ENCODE measurements at regions not wholly inside any gene's neighbourhood (a gene's known extent, or its start where the extent isn't known, plus 50 kb on each side); places are given as distances from the start of the nearest gene placed in this dataset.

DNA sequence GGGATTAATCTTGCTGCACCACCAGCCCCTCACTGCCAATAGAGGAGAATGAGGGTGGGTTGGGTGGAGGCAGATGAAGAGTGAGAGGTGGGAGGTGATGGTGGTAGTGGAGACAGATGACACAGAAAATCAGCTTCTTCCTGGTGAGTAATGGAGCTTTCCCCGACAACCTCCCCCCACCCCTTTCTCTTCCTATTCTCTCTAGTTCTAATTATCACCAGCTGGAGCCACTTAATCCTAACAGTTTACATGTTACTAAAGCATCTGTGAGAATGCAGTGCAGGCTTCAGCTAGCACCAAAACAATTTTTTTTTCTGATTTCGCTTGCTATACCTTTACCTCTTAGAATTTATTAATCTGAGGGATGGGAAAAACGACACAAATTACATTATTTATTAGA is 116.1 kb upstream of the DNAJC19 start:
- no peaks in the 10 kb centered on the region for H3K27me3 ChIP-seq (ENCODE audit: insufficient read depth)
- H2AFZ ChIP-seq (ENCODE audit: low read depth) = no peak overlapping the region
- ChIA-PET CTCF (no interaction called here), POLR2A (no interaction called here)
- H3F3A ChIP-seq (replicated peaks; ENCODE audit: insufficient read depth) = no peaks in the 10 kb centered on the region
- H3K4me2 ChIP-seq = no peak overlapping the region
- H3K9me3 ChIP-seq = peaks cover 6% of the 10 kb centered on the region; the same call in 1 of the 2 replicates
- 7% methylated on average over 3 of the region's 3 CpGs for WGBS (ENCODE audit: low lambda C conversion rate)
- no peak overlapping the region for H3K4me3 ChIP-seq (ENCODE audit: low read depth in 2 of 2, low read length in 1 of 2)
- H3K9me2 ChIP-seq = no peaks in the 10 kb centered on the region
- no peak overlapping the region for H3K9ac ChIP-seq
- H3K27ac ChIP-seq (ENCODE audit: low read depth in 2 of 2, low read length in 1 of 2) = no peak overlapping the region
- TF ChIP-seq, protein P1, sequence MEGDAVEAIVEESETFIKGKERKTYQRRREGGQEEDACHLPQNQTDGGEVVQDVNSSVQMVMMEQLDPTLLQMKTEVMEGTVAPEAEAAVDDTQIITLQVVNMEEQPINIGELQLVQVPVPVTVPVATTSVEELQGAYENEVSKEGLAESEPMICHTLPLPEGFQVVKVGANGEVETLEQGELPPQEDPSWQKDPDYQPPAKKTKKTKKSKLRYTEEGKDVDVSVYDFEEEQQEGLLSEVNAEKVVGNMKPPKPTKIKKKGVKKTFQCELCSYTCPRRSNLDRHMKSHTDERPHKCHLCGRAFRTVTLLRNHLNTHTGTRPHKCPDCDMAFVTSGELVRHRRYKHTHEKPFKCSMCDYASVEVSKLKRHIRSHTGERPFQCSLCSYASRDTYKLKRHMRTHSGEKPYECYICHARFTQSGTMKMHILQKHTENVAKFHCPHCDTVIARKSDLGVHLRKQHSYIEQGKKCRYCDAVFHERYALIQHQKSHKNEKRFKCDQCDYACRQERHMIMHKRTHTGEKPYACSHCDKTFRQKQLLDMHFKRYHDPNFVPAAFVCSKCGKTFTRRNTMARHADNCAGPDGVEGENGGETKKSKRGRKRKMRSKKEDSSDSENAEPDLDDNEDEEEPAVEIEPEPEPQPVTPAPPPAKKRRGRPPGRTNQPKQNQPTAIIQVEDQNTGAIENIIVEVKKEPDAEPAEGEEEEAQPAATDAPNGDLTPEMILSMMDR (IDR thresholded peaks at IDR 0.05) = no peak
- TF ChIP-seq SIN3A (IDR thresholded peaks at IDR 0.05; ENCODE audit: borderline replicate concordance, low read depth, low read length) = no peak
- no peak for TF ChIP-seq ELF1 (IDR thresholded peaks at IDR 0.05)
- no peak for TF ChIP-seq MXI1 (IDR thresholded peaks at IDR 0.05; ENCODE audit: low read depth, low read length)
- TF ChIP-seq TEAD4 (IDR thresholded peaks at IDR 0.05; ENCODE audit: borderline replicate concordance, insufficient read depth) = no peak
- TF ChIP-seq YY1 (IDR thresholded peaks at IDR 0.05; ENCODE audit: low read depth) = no peak
- TF ChIP-seq JUND (IDR thresholded peaks at IDR 0.05) = no peak
- TF ChIP-seq, protein P2, sequence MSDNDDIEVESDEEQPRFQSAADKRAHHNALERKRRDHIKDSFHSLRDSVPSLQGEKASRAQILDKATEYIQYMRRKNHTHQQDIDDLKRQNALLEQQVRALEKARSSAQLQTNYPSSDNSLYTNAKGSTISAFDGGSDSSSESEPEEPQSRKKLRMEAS (IDR thresholded peaks at IDR 0.05; ENCODE audit: low read depth) = no peak
- no peak for TF ChIP-seq MEF2A (IDR thresholded peaks at IDR 0.05; ENCODE audit: borderline replicate concordance, low read depth)
- no peak for TF ChIP-seq EZH2phosphoT487 (IDR thresholded peaks at IDR 0.05; ENCODE audit: borderline replicate concordance, low read depth)
- TF ChIP-seq, protein P3, sequence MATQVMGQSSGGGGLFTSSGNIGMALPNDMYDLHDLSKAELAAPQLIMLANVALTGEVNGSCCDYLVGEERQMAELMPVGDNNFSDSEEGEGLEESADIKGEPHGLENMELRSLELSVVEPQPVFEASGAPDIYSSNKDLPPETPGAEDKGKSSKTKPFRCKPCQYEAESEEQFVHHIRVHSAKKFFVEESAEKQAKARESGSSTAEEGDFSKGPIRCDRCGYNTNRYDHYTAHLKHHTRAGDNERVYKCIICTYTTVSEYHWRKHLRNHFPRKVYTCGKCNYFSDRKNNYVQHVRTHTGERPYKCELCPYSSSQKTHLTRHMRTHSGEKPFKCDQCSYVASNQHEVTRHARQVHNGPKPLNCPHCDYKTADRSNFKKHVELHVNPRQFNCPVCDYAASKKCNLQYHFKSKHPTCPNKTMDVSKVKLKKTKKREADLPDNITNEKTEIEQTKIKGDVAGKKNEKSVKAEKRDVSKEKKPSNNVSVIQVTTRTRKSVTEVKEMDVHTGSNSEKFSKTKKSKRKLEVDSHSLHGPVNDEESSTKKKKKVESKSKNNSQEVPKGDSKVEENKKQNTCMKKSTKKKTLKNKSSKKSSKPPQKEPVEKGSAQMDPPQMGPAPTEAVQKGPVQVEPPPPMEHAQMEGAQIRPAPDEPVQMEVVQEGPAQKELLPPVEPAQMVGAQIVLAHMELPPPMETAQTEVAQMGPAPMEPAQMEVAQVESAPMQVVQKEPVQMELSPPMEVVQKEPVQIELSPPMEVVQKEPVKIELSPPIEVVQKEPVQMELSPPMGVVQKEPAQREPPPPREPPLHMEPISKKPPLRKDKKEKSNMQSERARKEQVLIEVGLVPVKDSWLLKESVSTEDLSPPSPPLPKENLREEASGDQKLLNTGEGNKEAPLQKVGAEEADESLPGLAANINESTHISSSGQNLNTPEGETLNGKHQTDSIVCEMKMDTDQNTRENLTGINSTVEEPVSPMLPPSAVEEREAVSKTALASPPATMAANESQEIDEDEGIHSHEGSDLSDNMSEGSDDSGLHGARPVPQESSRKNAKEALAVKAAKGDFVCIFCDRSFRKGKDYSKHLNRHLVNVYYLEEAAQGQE (IDR thresholded peaks at IDR 0.05; ENCODE audit: low read depth, low read length) = no peak
- no peak for TF ChIP-seq NRF1 (IDR thresholded peaks at IDR 0.05; ENCODE audit: low read depth, low read length)
- TF ChIP-seq TCF12 (IDR thresholded peaks at IDR 0.05) = no peak
- no peak for TF ChIP-seq RAD21 (IDR thresholded peaks at IDR 0.05; ENCODE audit: low read length)
- no peak for TF ChIP-seq CHD2 (IDR thresholded peaks at IDR 0.05; ENCODE audit: low read length, partially characterized antibody)
- H3K36me3 ChIP-seq (replicated peaks in 1 of 2; ENCODE audit: control insufficient read depth in 1 of 2, insufficient read depth in 2 of 2, low read length in 1 of 2) = no peaks in the 10 kb centered on the region
- peak; percentile 5 for DNase-seq
- H3K79me2 ChIP-seq (ENCODE audit: insufficient read depth) = no peaks in the 10 kb centered on the region
- H4K20me1 ChIP-seq (ENCODE audit: insufficient read depth) = no peaks in the 10 kb centered on the region
- no peaks in the 10 kb centered on the region; a peak in 1 of 4 replicates for H3K4me1 ChIP-seq (ENCODE audit: control insufficient read depth in 1 of 2, insufficient read depth in 2 of 2, low read depth in 1 of 2, low read length in 1 of 2)

Data from SK-N-SH (cell line).